GM12873 (cell line): ENCODE measurements at regions not wholly inside any gene's neighbourhood (a gene's known extent, or its start where the extent isn't known, plus 50 kb on each side); places are given as distances from the start of the nearest gene placed in this dataset.

Source experiments
- CTCF ChIP-seq: IDR thresholded peaks from 2 replicates; pipeline ENCODE4 v1.5.1; 2012; ENCODE audit warnings: low read depth, mild to moderate bottlenecking, moderate library complexity, low read length, control low read depth; ENCODE audit not compliant: insufficient read depth; ENCODE audit errors: missing control alignments

GRCh38 chr13:79883216-79883615 is 402.3 kb downstream of the NDFIP2 start:
- no peak for TF ChIP-seq CTCF

- no peak for TF ChIP-seq CTCF
Observed at GRCh38 chr13:79880818-79881217, 399.9 kb downstream of the NDFIP2 start.

GRCh38 chr13:79874396-79875360 is 393.7 kb downstream of the NDFIP2 start:
- TF ChIP-seq CTCF: no peak

- TF ChIP-seq CTCF: no peak
Observed at GRCh38 chr13:79871594-79871993, 390.6 kb downstream of the NDFIP2 start.

GRCh38 chr13:79870766-79871165 is 389.8 kb downstream of the NDFIP2 start:
- TF ChIP-seq CTCF: no peak

GRCh38 chr13:79870123-79870522 is 389.2 kb downstream of the NDFIP2 start:
- no peak for TF ChIP-seq CTCF

- TF ChIP-seq CTCF: no peak
Observed at GRCh38 chr13:79869326-79869725, 388.4 kb downstream of the NDFIP2 start.
